T-helper 2 cell treated with Interferon-gamma antibody and Interleukin-4, amounts not matched to agents 100 ng/mL and 5 ng/mL, for 36 hours (primary cell): ENCODE measurements at regions not wholly inside any gene's neighbourhood (a gene's known extent, or its start where the extent isn't known, plus 50 kb on each side); places are given as distances from the start of the nearest gene placed in this dataset.
"Not testable (repeated sequence)": the region's sequence is repeated elsewhere in the genome, so short reads cannot be mapped to it uniquely, and the experiment has no call there.

Experiments used
- intact Hi-C: fragments of 100-400 bp; cut with micrococcal nuclease; formaldehyde crosslinking; loops from one replicate; pipeline ENCODE4 v1.15.1; 2023

DNA sequence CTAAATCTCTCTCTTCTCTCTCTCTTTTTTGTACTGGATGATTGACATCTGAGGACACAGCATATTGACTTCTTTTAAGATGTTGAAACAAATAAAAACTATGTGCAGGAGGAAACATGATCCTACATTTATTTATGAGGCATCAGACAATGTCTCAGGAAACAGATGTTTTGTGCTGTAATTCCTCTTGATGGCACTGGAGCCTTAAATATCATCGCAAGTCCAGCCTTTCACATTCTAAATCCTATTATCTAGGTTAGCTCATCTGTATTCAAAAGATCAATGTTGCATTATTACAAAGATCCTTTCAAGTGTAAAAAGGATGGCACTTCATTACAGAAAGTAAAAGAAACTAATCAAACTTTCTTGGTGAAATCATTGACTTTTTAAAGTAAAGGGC is 63.9 kb downstream of the MAT2B start:
- intact Hi-C loops: loop anchor here (10.0 kb wide), 1 partner anchor 1106 kb away; no protein-coding TSS in a partner anchor

DNA sequence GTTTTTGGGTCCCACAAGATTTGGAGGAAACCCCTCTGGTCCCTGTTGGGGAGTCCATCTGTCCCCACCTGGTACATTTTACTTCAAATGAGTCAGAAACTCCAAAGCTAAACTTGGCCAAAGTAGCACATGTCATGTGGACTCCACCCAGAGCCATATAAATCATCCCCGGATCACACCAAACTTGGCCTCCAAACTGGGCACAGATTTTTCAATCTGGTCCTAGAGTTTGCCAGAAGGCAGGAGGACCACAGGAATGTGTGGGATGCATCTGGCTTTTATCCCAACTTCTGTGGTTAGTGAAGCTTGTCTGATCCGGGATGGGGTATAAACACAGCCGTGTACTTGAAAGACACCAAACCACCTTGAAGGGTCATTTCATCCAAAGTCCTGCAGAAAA is 66.3 kb downstream of the MAT2B start:
- intact Hi-C loops: no loop called here

DNA sequence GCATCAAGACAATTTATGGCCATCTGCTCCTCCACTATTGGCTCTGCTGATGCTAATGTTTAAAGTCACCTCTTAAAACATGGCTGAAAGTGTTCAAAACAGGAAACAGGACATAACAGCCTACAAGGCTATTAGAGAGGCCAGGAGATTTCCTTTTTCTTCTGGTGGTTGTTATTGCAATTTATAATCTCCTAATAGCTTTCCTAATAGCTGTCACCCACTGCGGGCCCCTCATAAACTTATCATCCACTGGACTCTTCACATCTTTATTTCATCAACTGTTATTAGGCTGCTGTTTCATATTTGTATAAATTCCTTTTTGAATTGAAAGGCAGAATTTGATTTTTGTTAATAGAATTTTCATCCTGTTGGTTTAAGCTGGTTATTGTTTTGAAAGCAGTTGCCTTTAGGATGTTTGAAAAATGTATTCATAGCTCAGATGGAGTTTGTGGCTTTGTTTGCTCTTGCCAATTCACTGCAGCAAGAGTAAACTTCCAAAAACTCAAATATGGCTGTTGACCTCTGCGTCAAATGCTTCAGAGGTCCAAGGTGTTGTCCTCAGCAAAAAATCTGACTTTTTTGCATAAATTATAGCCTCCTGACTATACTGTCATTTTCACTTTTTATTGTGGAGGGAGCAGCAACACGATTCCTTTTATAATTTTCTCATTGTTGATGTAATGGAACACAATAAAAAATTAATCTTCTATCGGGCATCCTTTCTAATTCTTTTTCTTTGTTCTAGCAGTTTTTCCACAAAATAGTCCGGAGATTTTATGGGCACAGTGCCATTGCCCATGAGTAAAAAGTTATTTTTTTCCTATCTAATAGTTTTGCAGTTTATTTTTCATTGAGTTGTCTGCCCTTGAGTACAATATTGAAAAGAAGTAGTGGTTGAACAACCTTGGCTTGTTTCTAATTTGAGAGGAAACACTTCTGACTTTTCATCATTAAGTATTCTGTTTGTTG is 69.3 kb downstream of the MAT2B start:
- intact Hi-C loops: no loop called here

DNA sequence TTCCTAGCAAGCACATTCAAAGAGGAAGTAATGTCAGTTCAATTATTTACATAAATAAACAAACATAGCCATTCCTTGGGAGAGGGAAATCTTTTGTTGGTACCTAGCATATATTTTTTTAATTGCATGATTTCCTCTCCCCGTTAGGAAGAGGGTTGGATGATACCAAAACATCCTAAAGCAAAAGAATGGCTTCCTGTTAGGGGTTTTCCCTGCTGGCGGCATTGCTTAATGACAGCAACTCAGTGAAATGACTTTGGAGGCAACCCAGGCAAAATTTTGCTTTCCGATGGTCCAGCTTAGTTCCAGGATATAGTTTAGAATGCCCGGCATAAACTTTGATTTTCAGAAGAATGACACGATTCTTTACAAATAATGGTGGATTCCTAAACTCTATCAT is 73.2 kb downstream of the MAT2B start:
- intact Hi-C loops: no loop called here

DNA sequence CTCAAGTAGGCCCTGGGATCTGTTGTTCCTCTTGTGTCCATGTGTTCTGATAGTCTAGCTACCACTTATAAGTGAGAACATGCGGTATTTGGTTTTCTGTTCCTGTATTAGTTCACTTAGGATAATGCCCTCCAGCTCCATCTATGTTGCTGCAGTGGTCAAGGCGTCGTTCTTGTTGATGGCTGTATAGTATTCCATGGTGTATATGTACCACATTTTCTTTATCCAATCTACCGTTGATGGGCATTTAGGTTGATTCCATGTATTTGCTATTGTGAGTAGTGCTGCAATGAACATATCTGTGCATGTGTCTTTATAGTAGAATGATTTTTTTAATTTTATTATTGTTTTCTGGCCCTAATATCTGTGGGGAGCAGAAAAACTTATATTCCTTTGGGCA is 74.3 kb downstream of the MAT2B start:
- intact Hi-C loops: no loop called here

DNA sequence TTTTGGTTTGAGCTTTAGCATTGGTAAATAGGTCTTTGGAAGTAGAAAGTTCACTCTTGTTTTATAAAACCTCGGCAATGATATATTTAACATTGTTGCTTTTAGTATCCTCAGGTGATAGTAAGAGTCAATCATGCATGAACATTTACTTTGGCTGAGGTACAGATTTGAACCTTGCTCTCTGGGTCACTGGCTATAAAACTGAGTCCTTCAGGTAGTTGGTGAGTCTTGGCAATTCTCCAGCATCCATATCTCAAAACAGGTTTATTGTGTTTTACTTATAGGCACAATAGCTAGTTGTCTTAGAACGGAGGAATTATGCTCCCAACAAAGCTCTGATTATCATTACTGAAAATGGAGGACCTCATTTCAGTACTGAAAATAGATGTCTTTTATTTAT is 75.1 kb downstream of the MAT2B start:
- intact Hi-C loops: no loop called here

DNA sequence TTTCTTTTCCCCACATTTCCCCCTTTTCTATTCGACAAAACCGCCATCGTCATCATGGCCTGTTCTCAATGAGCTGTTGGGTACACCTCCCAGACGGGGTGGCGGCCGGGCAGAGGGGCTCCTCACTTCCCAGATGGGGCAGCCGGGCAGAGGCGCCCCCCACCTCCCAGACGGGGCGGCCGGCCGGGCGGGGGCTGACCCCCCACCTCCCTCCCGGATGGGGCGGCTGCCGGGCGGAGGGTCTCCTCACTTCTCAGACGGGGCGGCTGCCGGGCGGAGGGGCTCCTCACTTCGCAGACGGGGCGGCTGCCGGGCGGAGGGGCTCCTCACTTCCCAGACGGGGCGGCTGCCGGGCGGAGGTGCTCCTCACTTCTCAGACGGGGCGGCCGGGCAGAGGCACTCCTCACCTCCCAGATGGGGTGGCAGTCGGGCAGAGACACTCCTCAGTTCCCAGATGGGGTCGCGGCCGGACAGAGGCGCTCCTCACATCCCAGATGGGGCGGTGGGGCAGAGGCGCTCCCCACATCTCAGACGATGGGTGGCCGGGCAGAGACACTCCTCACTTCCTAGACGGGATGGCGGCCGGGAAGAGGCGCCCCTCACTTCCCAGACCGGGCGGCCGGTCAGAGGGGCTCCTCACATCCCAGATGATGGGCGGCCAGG is 78.2 kb downstream of the MAT2B start:
- intact Hi-C loops: not testable (repeated sequence)

DNA sequence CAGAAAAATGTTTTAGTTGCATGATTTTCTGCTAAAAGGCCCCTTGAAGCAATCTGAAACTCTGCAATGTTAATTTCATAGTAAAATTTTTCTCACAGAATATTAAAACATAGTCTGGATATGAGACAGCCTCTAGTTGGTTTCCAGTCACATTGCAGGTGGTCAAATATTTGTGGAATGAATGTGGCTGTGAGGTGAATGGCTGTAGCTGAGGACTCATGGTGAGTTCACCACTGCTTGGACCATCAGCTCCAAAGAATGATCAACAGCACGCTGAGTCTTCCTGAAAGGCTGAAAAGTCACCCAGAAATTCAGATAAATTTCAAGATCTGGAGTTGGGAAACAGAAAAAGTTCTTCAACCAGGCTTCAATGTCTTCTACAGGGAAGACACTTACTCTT is 79.8 kb downstream of the MAT2B start:
- intact Hi-C loops: no loop called here

DNA sequence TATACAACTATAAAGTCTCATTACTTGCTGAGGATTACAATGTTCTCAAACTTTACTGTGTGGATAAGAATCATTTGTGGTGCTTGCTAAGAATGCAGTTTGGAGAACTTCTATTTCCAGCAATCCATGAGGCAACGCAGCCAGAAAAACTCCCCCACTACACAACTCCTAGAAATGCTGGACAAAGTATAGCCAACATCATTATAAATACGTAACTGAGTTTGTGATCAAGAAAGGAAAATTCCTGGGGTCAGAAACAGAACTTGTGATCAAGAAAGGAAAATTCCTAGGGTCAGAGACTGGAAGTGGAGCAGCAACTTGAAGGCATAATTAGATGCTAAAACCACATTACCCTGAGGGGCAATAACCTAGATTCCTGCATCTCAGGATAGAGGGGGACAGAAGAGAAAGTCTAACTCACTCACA is 81.1 kb downstream of the MAT2B start:
- intact Hi-C loops: no loop called here

DNA sequence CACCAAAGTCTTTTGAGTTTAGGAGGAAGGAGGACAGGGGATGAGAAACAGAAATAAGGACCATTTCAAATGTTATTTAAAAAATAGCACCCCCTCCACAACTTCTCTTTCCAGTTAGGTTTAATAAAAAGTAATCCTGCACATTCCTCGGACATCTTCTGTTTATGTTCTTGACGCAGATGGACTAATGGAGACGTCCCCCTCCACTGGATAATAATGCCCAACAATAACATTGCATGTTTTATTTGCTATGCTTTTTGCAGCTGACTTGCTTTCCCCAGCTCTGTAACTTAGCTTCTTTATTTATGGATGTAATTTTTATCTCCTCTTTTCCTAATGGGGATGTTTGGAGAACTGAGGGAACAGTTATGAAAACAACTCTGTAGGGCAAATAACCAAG is 89.5 kb downstream of the MAT2B start:
- intact Hi-C loops: no loop called here

DNA sequence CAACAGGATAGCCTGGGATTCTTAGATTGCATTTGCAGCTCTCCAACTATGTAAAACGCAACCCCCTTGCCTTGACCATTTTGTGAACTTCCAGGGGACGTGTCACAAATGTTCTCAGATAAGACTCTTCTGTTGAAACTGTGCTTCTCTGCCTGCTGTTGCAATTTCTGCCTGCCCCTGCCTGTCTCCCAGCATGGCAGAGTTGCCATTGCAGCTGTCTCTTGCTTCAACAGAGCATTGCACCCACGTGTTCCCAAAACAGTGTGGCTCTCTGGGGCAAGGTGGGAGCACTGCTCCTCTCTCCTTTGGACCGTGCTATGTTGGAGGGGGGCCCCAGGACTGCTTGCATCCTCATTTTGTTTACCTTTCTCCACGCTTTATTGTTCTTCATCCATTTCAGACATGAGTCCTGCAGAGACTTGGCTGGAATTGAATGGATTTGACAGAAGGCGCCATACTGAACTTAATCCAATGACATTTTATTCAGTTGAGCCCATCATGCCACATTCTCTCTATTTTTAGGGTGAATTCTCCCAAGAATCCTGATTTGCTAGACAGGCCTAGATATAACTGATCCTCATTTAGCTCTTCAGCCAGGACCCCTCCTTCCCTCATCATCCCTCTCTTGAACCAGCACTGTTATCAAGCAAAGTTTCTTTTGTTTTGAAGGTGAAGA is 90.7 kb downstream of the MAT2B start:
- intact Hi-C loops: no loop called here

DNA sequence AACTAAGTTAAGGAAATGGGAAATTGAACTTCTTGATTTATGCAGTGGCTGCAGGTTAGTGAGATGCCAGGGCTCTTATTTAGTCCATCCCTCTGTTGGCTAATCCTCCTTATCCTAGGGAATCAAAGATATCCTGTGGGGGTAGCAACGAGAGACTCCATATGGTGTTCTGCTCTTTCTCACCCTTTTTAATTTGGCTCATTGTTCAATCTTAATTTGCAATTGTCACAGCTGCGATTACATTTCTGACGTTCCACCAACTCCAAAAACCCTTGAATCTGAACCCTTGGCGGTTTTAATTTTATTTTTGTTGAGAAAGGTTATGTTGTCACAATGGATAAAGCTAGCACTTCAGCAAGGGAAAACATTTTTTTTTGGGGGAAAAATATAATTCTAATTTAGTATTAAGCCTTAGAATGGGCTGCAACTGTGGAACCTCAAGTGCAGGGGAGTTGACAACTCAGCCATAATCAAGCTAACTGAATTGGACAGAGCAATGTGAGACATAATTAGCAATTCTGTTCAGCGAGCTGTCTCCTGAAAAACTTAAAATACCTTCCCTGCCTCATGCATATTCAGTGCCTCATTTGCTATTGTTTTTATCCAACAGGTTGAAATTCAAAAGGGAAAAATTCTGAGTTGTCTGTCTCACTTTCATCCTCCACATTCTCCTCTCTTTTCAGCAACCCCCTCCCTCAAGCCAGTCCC is 91.3 kb downstream of the MAT2B start:
- intact Hi-C loops: no loop called here

DNA sequence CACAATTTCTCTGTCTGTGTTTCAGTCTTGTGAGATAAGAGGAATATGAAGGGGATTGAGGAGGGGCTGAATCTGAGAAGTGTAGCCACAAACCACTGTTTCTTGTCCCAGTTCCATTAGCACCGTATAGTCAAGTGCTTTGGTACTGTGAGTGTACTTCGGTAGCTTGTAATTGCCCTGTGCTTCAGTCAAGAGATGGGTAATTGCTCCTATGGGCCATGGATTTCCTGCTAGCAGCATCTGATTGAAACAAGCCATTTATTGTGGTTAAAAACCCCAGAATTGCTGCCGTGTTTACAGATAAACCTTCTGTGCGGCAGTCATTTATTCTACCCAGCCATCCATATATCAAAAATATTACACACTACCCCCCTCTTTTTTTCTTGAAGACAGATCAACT is 98.6 kb downstream of the MAT2B start:
- intact Hi-C loops: no loop called here

DNA sequence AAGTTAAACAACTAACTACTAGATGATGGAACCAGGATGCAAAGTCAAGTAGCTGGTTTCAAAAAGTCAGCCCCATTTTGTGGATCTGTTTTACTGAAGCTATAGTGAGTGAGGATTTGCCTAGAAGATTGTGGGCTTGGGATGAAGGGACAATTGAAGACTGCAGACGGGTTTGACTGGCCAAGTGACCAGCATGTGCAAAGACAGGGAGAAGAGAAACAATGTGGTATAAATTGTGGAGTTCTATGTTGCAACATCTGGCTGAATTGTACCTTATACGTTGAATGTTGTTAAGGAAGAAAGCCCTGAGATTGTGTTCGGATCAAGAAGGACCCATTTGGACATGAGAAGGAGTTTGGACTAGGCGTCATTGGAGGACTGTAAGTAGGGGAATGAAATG is 101.8 kb downstream of the MAT2B start:
- intact Hi-C loops: no loop called here

DNA sequence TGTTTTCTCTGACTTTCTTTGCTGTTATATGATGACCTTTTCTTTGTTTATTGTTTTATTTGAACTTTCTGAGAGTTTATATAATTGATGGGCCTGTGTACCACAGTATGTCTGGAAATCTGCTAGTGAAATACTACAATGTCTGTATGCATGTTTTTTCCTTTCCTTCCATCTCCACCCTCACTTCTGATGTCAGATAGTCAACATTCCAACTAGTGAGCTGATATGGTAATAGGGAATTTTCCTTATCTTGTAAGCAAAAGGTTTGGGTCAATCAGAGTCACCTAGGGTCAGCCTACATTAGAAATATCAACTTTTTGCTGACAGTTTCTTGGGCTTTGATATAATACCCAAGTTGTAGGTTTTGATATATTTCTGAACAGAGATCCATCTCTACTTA is 103.2 kb downstream of the MAT2B start:
- intact Hi-C loops: no loop called here

DNA sequence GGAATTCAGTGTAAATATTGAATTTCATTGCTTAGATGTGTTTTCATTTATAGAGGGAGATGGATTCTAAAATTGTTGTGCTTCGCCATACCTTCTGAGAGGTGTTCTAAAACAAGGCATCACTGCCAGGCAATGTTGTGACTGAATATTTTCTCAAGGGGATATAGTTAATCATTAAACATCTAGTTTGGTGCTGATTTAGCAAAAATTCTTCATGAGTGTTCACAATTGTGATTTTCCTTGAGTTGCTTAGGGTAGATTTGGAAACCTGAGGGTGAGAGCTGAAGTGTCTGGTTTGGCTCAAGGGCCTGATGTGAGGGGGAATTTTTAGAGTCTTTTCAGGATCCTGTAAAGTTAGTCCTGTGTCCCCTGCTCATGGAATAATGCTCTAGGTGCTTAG is 104.5 kb downstream of the MAT2B start:
- intact Hi-C loops: no loop called here

DNA sequence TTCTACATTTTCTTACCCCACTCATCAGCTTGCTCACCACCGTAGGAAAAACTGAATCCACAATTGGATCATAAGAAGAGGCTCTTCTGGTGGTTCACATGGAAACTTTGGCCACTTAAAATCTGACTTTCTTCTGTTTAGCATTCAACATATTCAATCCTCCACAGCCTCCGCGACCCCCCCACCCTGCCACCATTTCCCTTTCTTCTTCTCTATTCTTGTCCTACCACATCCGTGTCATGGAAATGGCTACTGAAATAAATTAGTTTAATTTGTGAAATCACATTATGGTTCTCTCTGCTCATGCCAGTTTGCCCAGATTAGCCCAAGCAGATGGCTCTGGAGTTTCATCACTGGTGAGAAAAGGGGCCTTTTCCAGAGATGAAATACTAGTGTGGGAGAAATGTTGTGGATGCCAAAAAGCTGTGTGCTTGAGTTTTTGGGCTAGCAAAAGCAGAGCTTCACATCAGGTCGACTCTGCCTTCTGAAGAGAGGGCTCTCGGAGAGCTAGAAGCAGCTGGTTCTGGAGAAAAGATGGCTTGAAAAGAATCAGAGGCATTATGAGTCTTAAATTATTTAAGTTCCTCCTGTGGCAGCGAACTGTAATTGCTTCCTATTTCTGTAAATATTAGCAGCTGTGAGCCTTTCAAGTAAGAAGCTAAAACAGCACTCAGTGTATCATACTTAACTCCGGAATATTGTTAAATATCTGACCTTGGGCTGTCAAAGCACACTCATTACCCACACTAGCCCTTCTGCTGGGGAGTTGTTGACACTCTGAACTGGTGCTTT is 107.1 kb downstream of the MAT2B start:
- intact Hi-C loops: no loop called here

DNA sequence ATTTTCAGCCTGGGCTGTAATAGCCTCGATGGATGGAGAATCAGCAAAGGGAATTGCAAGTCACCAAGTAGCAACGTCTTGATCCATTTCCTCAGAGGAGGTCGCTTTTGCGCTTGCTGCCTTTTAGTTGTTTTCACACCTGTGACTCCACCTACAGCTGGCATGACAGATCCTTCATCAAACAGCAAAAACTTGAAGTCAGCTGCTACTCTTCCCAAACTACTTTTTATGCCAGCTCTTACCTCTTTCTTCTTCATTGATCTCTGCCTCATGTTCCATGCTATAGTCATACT is 107.7 kb downstream of the MAT2B start:
- intact Hi-C loops: no loop called here

DNA sequence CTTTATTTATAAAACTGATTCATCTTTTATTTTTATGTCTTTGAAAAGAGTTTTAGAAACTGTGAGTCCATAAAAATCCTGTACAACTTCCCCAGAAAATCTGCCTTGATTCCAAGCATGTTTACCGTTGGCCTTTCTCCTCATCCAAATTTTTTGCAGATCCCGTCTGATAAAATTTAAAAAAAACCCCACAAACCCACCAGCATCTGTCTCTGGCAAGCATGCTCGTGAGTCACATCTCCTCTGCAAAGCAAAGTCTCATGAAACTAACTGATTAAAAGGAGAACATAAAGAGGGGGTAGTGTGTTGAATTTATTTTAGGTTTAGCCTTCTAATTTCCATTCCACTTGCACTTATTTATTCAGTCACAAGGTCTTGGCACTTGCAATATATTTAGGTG is 109.4 kb downstream of the MAT2B start:
- intact Hi-C loops: no loop called here

DNA sequence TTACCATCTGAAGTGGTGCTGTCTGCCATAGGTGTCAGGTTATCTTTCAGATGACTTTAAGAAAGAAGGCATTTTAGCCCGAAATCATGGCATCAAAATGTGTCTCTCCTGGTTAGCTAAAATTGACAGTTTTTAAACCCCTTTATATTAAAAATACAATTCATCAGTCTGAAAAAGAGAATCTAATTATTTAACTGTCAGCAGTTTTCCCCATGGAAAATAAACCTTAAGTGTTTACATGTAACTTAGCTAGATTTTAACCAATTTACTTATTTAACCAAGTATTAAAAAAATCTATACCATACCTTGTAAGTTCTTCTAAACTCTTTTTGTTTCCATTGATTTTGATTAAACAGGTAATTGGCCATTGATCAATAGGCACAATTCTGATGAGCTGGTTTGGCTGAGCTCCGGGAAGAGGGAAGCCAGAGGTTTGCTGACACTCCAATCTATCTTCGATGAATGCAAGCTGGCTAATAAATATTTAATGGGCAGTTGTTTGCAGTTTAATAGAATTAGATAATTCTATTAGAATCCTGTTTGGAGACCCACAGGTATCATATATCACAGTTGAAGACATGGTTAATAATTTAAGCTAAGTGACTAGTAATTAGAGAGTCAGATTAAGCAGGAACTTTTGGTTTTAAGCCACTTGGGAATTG is 114.0 kb downstream of the MAT2B start:
- intact Hi-C loops: no loop called here
